CD4-positive, alpha-beta T cell treated with Interleukin-15 for 1 hour (primary cell): ENCODE measurements at regions not wholly inside any gene's neighbourhood (a gene's known extent, or its start where the extent isn't known, plus 50 kb on each side); places are given as distances from the start of the nearest gene placed in this dataset.
"Not testable (repeated sequence)": the region's sequence is repeated elsewhere in the genome, so short reads cannot be mapped to it uniquely, and the experiment has no call there.

ENCODE experiments used
- DNase-seq: peaks from one replicate; pipeline ENCODE4 v3.0.0-alpha.2; 2020

- DNase-seq, result no peak
Measured at GRCh38 chr6:112522587-112522986, 175.5 kb downstream of the RFPL4B start.

GRCh38 chr6:112524071-112524470, 176.9 kb downstream of the RFPL4B start:
- DNase-seq, result no peak

- no peak for DNase-seq
Measured at GRCh38 chr6:112525749-112526148, 178.6 kb downstream of the RFPL4B start.

GRCh38 chr6:112526594-112526993, 179.5 kb downstream of the RFPL4B start:
- no peak for DNase-seq

- not testable (repeated sequence) for DNase-seq
Measured at GRCh38 chr6:112528306-112528705, 181.2 kb downstream of the RFPL4B start.

GRCh38 chr6:112535816-112536215, 188.7 kb downstream of the RFPL4B start:
- DNase-seq, result no peak

- no peak for DNase-seq
Measured at GRCh38 chr6:112539355-112539754, 192.2 kb downstream of the RFPL4B start.

GRCh38 chr6:112541847-112542246, 194.7 kb downstream of the RFPL4B start:
- not testable (repeated sequence) for DNase-seq

GRCh38 chr6:112547321-112548085, 200.4 kb downstream of the RFPL4B start:
- not testable (repeated sequence) for DNase-seq

- DNase-seq, result no peak
Measured at GRCh38 chr6:112549749-112550148, 202.6 kb downstream of the RFPL4B start.

- no peak for DNase-seq
Measured at GRCh38 chr6:112557435-112557834, 210.3 kb downstream of the RFPL4B start.

- DNase-seq, result no peak
Measured at GRCh38 chr6:112557961-112558360, 210.8 kb downstream of the RFPL4B start.

- no peak for DNase-seq
Measured at GRCh38 chr6:112560651-112561050, 213.5 kb downstream of the RFPL4B start.

GRCh38 chr6:112562301-112563231, 215.4 kb downstream of the RFPL4B start:
- no peak for DNase-seq

- no peak for DNase-seq
Measured at GRCh38 chr6:112563368-112563767, 216.2 kb downstream of the RFPL4B start.

- DNase-seq, result no peak
Measured at GRCh38 chr6:112568066-112568465, 220.9 kb downstream of the RFPL4B start.

- DNase-seq, result no peak
Measured at GRCh38 chr6:112571488-112572270, 224.5 kb downstream of the RFPL4B start.

- no peak for DNase-seq
Measured at GRCh38 chr6:112574190-112574589, 227.1 kb downstream of the RFPL4B start.

- DNase-seq, result no peak
Measured at GRCh38 chr6:112575309-112575834, 228.2 kb downstream of the RFPL4B start.

- DNase-seq, result no peak
Measured at GRCh38 chr6:112576423-112576822, 229.3 kb downstream of the RFPL4B start.

- no peak for DNase-seq
Measured at GRCh38 chr6:112579601-112580000, 232.5 kb downstream of the RFPL4B start.

GRCh38 chr6:112581015-112581414, 233.9 kb downstream of the RFPL4B start:
- DNase-seq, result no peak

GRCh38 chr6:112590326-112590725, 243.2 kb downstream of the RFPL4B start:
- no peak for DNase-seq
